ENCODE measurements at regions not wholly inside any gene's neighbourhood (a gene's known extent, or its start where the extent isn't known, plus 50 kb on each side); places are given as distances from the start of the nearest gene placed in this dataset.

- DNase-seq (ENCODE audit: low spot score): no peak
- in situ Hi-C loops (cut with MboI; ENCODE audit: low sequenced_read_pairs, unreplicated experiment): no loop called here
- no peak for TF ChIP-seq CTCF (IDR thresholded peaks at IDR 0.05; ENCODE audit: borderline replicate concordance, control extremely low read depth, extremely low read depth, insufficient read depth, missing control alignments)
Measured at GRCh38 chr10:61115897-61116296, 171.9 kb upstream of the RHOBTB1 start.

GRCh38 chr10:61112771-61113170 is 168.8 kb upstream of the RHOBTB1 start:
- in situ Hi-C loops (cut with MboI; ENCODE audit: low sequenced_read_pairs, unreplicated experiment): no loop called here

DNA sequence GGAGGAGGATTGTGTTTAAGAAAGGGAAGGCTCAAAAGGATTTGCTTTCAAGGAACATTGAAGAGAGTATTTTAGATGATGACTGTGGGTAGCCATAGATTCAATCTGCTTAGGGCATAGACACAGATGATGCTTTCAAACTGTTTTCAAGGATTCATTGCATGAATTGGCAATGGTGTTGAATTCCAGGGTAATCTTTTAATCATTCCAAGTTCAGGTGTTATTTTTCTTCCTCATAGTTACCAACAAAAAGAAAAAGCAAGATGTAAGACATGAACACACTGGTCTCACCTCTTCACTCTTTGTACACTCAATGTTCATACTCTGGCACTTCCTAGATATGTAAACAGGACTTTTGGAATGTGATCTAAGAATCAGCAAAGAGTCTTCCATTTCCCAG is 167.0 kb upstream of the RHOBTB1 start:
- in situ Hi-C loops (cut with MboI; ENCODE audit: low sequenced_read_pairs, unreplicated experiment): no loop called here
- no peak for TF ChIP-seq CTCF (IDR thresholded peaks at IDR 0.05; ENCODE audit: borderline replicate concordance, control extremely low read depth, extremely low read depth, insufficient read depth, missing control alignments)

More at GRCh38 chr10:61112771-61113170, 168.8 kb upstream of the RHOBTB1 start:
- no peak for TF ChIP-seq CTCF (IDR thresholded peaks at IDR 0.05; ENCODE audit: borderline replicate concordance, control extremely low read depth, extremely low read depth, insufficient read depth, missing control alignments)
- no peak for DNase-seq (ENCODE audit: low spot score)

DNA sequence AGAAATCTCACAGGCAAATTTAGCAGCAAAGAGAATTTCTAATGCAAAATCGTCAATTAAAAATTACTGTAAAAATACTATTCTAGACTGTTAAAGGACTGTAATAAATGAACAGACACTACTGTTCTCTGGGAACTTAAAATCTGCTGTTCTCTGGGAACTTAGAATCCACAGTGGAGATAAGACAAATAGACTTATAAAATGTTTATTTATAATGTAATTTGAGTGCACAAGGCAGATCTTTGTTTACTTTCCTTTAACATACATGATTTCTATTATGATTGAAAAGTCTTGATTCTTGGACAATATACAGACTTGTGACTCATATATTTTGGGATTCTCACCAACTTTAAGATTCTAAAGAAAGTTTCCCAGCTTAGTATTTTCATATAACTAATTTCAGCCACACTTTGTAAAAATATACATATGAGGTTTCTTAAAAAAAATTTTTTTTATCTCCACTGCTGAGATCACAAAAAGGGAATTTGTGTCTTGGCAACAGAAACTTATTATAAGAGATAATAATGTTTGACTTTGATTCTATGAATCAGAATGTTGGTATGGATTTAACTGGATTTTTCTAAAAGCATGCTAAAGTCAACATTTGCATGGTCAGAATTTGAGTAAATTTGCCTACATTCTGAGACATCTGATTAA is 166.3 kb upstream of the RHOBTB1 start:
- DNase-seq (ENCODE audit: low spot score): no peak
- no peak for TF ChIP-seq CTCF (IDR thresholded peaks at IDR 0.05; ENCODE audit: borderline replicate concordance, control extremely low read depth, extremely low read depth, insufficient read depth, missing control alignments)
- in situ Hi-C loops (cut with MboI; ENCODE audit: low sequenced_read_pairs, unreplicated experiment): no loop called here

More for the DNA sequence above, 167.0 kb upstream of the RHOBTB1 start:
- DNase-seq (ENCODE audit: low spot score): no peak

- no peak for DNase-seq (ENCODE audit: low spot score)
- in situ Hi-C loops (cut with MboI; ENCODE audit: low sequenced_read_pairs, unreplicated experiment): no loop called here
- TF ChIP-seq CTCF (IDR thresholded peaks at IDR 0.05; ENCODE audit: borderline replicate concordance, control extremely low read depth, extremely low read depth, insufficient read depth, missing control alignments): no peak
Measured at GRCh38 chr10:61108915-61109314, 164.9 kb upstream of the RHOBTB1 start.

DNA sequence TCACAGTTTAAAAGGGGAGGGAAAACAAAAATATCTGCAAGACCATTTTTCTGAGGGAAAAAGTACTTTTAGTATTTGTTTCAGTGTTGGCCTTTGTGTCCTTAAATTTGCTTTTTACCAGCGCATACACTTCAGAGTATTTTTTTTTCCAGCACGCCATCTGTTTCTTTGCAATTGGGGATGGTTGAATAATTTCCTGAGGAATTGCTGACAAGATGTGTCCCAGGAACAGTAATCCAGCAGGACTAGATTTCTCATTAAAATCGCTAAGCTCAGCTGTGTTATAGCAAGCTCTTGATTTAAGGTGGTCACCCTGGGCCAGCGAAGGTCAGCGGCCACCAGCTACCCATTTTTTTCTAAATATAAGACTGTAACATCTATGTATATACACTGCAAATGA is 156.9 kb upstream of the RHOBTB1 start:
- no peak for TF ChIP-seq CTCF (IDR thresholded peaks at IDR 0.05; ENCODE audit: borderline replicate concordance, control extremely low read depth, extremely low read depth, insufficient read depth, missing control alignments)
- DNase-seq (ENCODE audit: low spot score): no peak
- in situ Hi-C loops (cut with MboI; ENCODE audit: low sequenced_read_pairs, unreplicated experiment): no loop called here
